ENCODE measurements at regions not wholly inside any gene's neighbourhood (a gene's known extent, or its start where the extent isn't known, plus 50 kb on each side); places are given as distances from the start of the nearest gene placed in this dataset.

GRCh38 chr19:31633014-31633413, 283.8 kb upstream of the TSHZ3 start:
- no peak for TF ChIP-seq CTCF (IDR thresholded peaks at IDR 0.05)
- no peak for TF ChIP-seq POLR2A (IDR thresholded peaks at IDR 0.05)
